Keratinocyte (primary cell): ENCODE measurements at regions not wholly inside any gene's neighbourhood (a gene's known extent, or its start where the extent isn't known, plus 50 kb on each side); places are given as distances from the start of the nearest gene placed in this dataset.

Experiments used
- DNase-seq: peaks from one replicate; pipeline ENCODE4 v3.0.0-alpha.2; 2011; ENCODE audit warnings: low read depth, missing footprints, low spot score
- FAIRE-seq: peaks from 2 replicates; lab custom pipeline; 2011; peaks lifted over from hg19 to GRCh38; lab: Jason Lieb, UNC
- H2AFZ ChIP-seq: 2 replicates; pipeline ENCODE4 v1.6.0; 2012; ENCODE audit warnings: low read length, control low read depth, inconsistent platforms; ENCODE audit not compliant: control insufficient read depth
- H3K27ac ChIP-seq: 2 replicates; pipeline ENCODE4 v1.5.1; 2011; ENCODE audit warnings: low read length; ENCODE audit not compliant: control insufficient read depth, insufficient read depth
- H3K27me3 ChIP-seq: 3 replicates; pipeline ENCODE4 v1.6.0; 2011; ENCODE audit warnings: low read length; ENCODE audit not compliant: control insufficient read depth, insufficient read depth; ENCODE audit errors: extremely low read depth
- H3K36me3 ChIP-seq, 2 experiments: 2 replicates in 1 of 2; 3 replicates in 1 of 2; pipeline ENCODE4 v1.5.1; 2011; ENCODE audit warnings: low read length in 2 of 2, mild to moderate bottlenecking in 1 of 2; ENCODE audit not compliant: control insufficient read depth in 2 of 2, insufficient read depth in 2 of 2; ENCODE audit errors: extremely low read depth in 1 of 2
- H3K4me1 ChIP-seq: 3 replicates; pipeline ENCODE4 v1.5.1; 2011; ENCODE audit warnings: low read length; ENCODE audit not compliant: control insufficient read depth, insufficient read depth; ENCODE audit errors: extremely low read depth
- H3K4me2 ChIP-seq: 3 replicates; pipeline ENCODE4 v1.6.0; 2011; ENCODE audit warnings: low read depth, low read length; ENCODE audit not compliant: control insufficient read depth, insufficient read depth; ENCODE audit errors: extremely low read depth
- H3K4me3 ChIP-seq, 3 experiments: fragments of 200-600 bp in 1 of 3; sonication (generic) in 1 of 3; 2 replicates in 2 of 3; 3 replicates in 1 of 3; pipeline ENCODE4 v1.5.1; 2011 to 2016; ENCODE audit warnings: low read length in 3 of 3, mild to moderate bottlenecking in 3 of 3, control low read depth in 2 of 3, inconsistent platforms in 1 of 3, low read depth in 1 of 3, mixed read lengths in 1 of 3, mixed run types in 1 of 3, moderate library complexity in 1 of 3; ENCODE audit not compliant: control insufficient read depth in 2 of 3, insufficient read depth in 2 of 3; ENCODE audit errors: extremely low read depth in 1 of 3
- H3K79me2 ChIP-seq: 2 replicates; pipeline ENCODE4 v1.6.0; 2012; ENCODE audit warnings: low read length; ENCODE audit not compliant: control insufficient read depth, insufficient read depth
- H3K9ac ChIP-seq: 3 replicates; pipeline ENCODE4 v1.6.0; 2011; ENCODE audit warnings: low read length; ENCODE audit not compliant: control insufficient read depth, insufficient read depth; ENCODE audit errors: extremely low read depth
- H3K9me1 ChIP-seq: 3 replicates; pipeline ENCODE4 v1.6.0; 2011; ENCODE audit warnings: low read length; ENCODE audit not compliant: control insufficient read depth, insufficient read depth; ENCODE audit errors: extremely low read depth
- H3K9me3 ChIP-seq: 2 replicates; pipeline ENCODE4 v1.5.1; 2012; ENCODE audit warnings: low read depth, low read length; ENCODE audit not compliant: control insufficient read depth
- H4K20me1 ChIP-seq: 3 replicates; pipeline ENCODE4 v1.6.0; 2011; ENCODE audit warnings: low read length; ENCODE audit not compliant: control insufficient read depth, insufficient read depth; ENCODE audit errors: extremely low read depth
- CTCF ChIP-seq, 3 experiments: IDR thresholded peaks in 1 of 3; conservative IDR thresholded peaks in 1 of 3; optimal IDR thresholded peaks in 1 of 3; 2 replicates in 2 of 3; 3 replicates in 1 of 3; pipeline versions ENCODE3 to v1.5.1; 2011; ENCODE audit warnings: low read length in 3 of 3, mild to moderate bottlenecking in 3 of 3, moderate library complexity in 2 of 3, control low read depth in 1 of 3, inconsistent platforms in 1 of 3; ENCODE audit not compliant: insufficient read depth in 2 of 3; ENCODE audit errors: extremely low read depth in 1 of 3
- EZH2 ChIP-seq: IDR thresholded peaks from one replicate; pipeline ENCODE4 v1.6.1; 2012; ENCODE audit warnings: inconsistent platforms, mild to moderate bottlenecking, low read length, moderate library complexity
- dilution Hi-C: fragments of 300-500 bp; cut with MboI; formaldehyde crosslinking; loops from one replicate; pipeline ENCODE4 v1.7.0; 2020; ENCODE audit warnings: low sequenced_read_pairs; ENCODE audit not compliant: extremely low pct_ligation_motif_present

- no peaks in the 10 kb centered on the region for H3K79me2 ChIP-seq
- no peaks in the 10 kb centered on the region for H4K20me1 ChIP-seq
- H3K27me3 ChIP-seq = no peaks in the 10 kb centered on the region
- H3K27ac ChIP-seq = no peak overlapping the region
- FAIRE-seq = no peak
- H2AFZ ChIP-seq = no peak overlapping the region
- no peak overlapping the region for H3K9ac ChIP-seq
- H3K4me1 ChIP-seq = no peaks in the 10 kb centered on the region
- no peak for TF ChIP-seq CTCF (optimal IDR thresholded peaks at IDR 0.05 in 1 of 3, IDR thresholded peaks at IDR 0.05 in 1 of 3, conservative IDR thresholded peaks at IDR 0.05 in 1 of 3; ENCODE audit: extremely low read depth in 1 of 3, insufficient read depth in 2 of 3, low read length in 3 of 3)
- TF ChIP-seq EZH2 = no peak
- no peak for DNase-seq
- H3K36me3 ChIP-seq = no peaks in the 10 kb centered on the region
- no peak overlapping the region for H3K4me3 ChIP-seq
- H3K9me1 ChIP-seq = no peaks in the 10 kb centered on the region
- dilution Hi-C loops = no loop called here
- H3K4me2 ChIP-seq = no peak overlapping the region
- H3K9me3 ChIP-seq = no peaks in the 10 kb centered on the region
Measured at GRCh38 chr4:79253168-79253567, 72.7 kb downstream of the NAA11 start.

- Histone ChIP-seq H2AFZ (no peak overlapping the region), H3K4me2 (no peak overlapping the region), H3K9me1 (no peaks in the 10 kb centered on the region), H3K27ac (no peak overlapping the region), H3K4me3 (no peak overlapping the region), H3K27me3 (no peaks in the 10 kb centered on the region), H3K79me2 (no peaks in the 10 kb centered on the region), H3K9me3 (no peaks in the 10 kb centered on the region), H3K9ac (no peak overlapping the region), H3K4me1 (no peaks in the 10 kb centered on the region), H3K36me3 (no peaks in the 10 kb centered on the region), H4K20me1 (no peaks in the 10 kb centered on the region)
- DNase-seq = no peak
- TF ChIP-seq EZH2 = no peak
- TF ChIP-seq CTCF (optimal IDR thresholded peaks at IDR 0.05 in 1 of 3, IDR thresholded peaks at IDR 0.05 in 1 of 3, conservative IDR thresholded peaks at IDR 0.05 in 1 of 3; ENCODE audit: extremely low read depth in 1 of 3, insufficient read depth in 2 of 3, low read length in 3 of 3) = no peak
- dilution Hi-C loops = no loop called here
- no peak for FAIRE-seq
Measured at GRCh38 chr4:79250887-79251286, 75.0 kb downstream of the NAA11 start.
